ENCODE measurements at regions not wholly inside any gene's neighbourhood (a gene's known extent, or its start where the extent isn't known, plus 50 kb on each side); places are given as distances from the start of the nearest gene placed in this dataset.

GRCh38 chr15:53875139-53875538 lies 103.1 kb upstream of the UNC13C start:
- no peak overlapping the region for H3K4me3 ChIP-seq
- 87 to 94% (median 90%) methylated on average over 1 of the region's 1 CpG for WGBS, 4 donors
- intact Hi-C loops (cut with DNase I): no loop called here

DNA sequence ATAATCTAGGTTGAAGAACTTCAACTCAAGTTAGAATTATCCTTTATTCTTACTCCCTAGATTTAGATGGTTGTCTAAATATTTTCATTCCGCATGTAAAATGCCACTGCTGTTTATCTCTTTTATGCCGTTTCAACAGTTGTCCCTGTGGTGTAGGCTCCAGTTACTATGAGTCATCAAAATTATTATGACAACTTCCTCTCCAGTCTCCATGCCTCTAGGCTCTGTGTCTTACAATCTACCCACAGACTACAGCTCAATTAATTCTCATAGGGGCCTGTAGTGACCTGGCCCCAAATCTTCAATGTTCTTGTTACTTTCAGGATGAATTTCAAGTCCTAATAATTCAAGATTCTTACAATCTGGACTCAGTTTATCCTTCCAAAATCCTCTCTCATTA lies 105.8 kb upstream of the UNC13C start:
- 52 to 70% (median 64%) methylated on average over 2 of the region's 2 CpGs for WGBS, 4 donors
- no peak overlapping the region for H3K4me3 ChIP-seq
- TF ChIP-seq, protein P1, sequence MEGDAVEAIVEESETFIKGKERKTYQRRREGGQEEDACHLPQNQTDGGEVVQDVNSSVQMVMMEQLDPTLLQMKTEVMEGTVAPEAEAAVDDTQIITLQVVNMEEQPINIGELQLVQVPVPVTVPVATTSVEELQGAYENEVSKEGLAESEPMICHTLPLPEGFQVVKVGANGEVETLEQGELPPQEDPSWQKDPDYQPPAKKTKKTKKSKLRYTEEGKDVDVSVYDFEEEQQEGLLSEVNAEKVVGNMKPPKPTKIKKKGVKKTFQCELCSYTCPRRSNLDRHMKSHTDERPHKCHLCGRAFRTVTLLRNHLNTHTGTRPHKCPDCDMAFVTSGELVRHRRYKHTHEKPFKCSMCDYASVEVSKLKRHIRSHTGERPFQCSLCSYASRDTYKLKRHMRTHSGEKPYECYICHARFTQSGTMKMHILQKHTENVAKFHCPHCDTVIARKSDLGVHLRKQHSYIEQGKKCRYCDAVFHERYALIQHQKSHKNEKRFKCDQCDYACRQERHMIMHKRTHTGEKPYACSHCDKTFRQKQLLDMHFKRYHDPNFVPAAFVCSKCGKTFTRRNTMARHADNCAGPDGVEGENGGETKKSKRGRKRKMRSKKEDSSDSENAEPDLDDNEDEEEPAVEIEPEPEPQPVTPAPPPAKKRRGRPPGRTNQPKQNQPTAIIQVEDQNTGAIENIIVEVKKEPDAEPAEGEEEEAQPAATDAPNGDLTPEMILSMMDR (IDR thresholded peaks at IDR 0.05): no peak
- no peak for TF ChIP-seq POLR2A (IDR thresholded peaks at IDR 0.05)
- no peaks in the 10 kb centered on the region for H3K4me1 ChIP-seq
- H3K9me3 ChIP-seq: no peaks in the 10 kb centered on the region
- no peak for ATAC-seq
- no peak overlapping the region for H3K27ac ChIP-seq
- intact Hi-C loops (cut with DNase I): no loop called here
- H3K27me3 ChIP-seq: no peaks in the 10 kb centered on the region
- H3K36me3 ChIP-seq: no peaks in the 10 kb centered on the region
- DNase-seq: no peak

More at GRCh38 chr15:53875139-53875538, 103.1 kb upstream of the UNC13C start:
- Histone ChIP-seq H3K27ac (no peak overlapping the region), H3K9me3 (no peaks in the 10 kb centered on the region), H3K4me1 (no peaks in the 10 kb centered on the region), H3K27me3 (no peaks in the 10 kb centered on the region), H3K36me3 (no peaks in the 10 kb centered on the region)
- DNase-seq: no peak
- no peak for ATAC-seq
- TF ChIP-seq, protein P1 (IDR thresholded peaks at IDR 0.05): no peak
- no peak for TF ChIP-seq POLR2A (IDR thresholded peaks at IDR 0.05)

GRCh38 chr15:53869806-53870073 lies 108.5 kb upstream of the UNC13C start:
- intact Hi-C loops (cut with DNase I): loop anchor here in 1 of 10 donors (2.0 kb wide), 1 partner anchor 13 kb away; no protein-coding TSS in a partner anchor
- Histone ChIP-seq H3K27ac (no peak overlapping the region), H3K36me3 (no peaks in the 10 kb centered on the region), H3K27me3 (no peaks in the 10 kb centered on the region), H3K4me3 (no peak overlapping the region), H3K4me1 (no peaks in the 10 kb centered on the region), H3K9me3 (no peaks in the 10 kb centered on the region)
- no peak for DNase-seq
- 0 to 67% (median 50%) methylated on average over 1 of the region's 1 CpG for WGBS, 4 donors
- TF ChIP-seq, protein P1 (IDR thresholded peaks at IDR 0.05): no peak
- ATAC-seq: no peak

GRCh38 chr15:53869044-53869805 lies 109.0 kb upstream of the UNC13C start:
- intact Hi-C loops (cut with DNase I): no loop called here
- 90 to 94% (median 94%) methylated on average over 7 of the region's 7 CpGs for WGBS, 4 donors

More at GRCh38 chr15:53869044-53869805, 109.0 kb upstream of the UNC13C start:
- no peak for ATAC-seq
- H3K27ac ChIP-seq: no peak overlapping the region
- H3K36me3 ChIP-seq: no peaks in the 10 kb centered on the region
- H3K9me3 ChIP-seq: no peaks in the 10 kb centered on the region
- TF ChIP-seq, protein P1 (IDR thresholded peaks at IDR 0.05): peak in 2 of 12 donors; percentile 9 to 26
- TF ChIP-seq POLR2A (IDR thresholded peaks at IDR 0.05): no peak
- no peak for DNase-seq
- no peaks in the 10 kb centered on the region for H3K27me3 ChIP-seq
- H3K4me3 ChIP-seq: no peak overlapping the region
- no peaks in the 10 kb centered on the region for H3K4me1 ChIP-seq
